ENCODE measurements at regions not wholly inside any gene's neighbourhood (a gene's known extent, or its start where the extent isn't known, plus 50 kb on each side); places are given as distances from the start of the nearest gene placed in this dataset.

- DNase-seq (ENCODE audit: low read depth) = no peak
These were observed 486.0 kb upstream of the CHRM3 start for GRCh38 chr1:238900334-238900865.

GRCh38 chr1:238898856-238899255 is 487.5 kb upstream of the CHRM3 start:
- no peak for DNase-seq (ENCODE audit: low read depth)

GRCh38 chr1:238895911-238896310 is 490.5 kb upstream of the CHRM3 start:
- no peak for DNase-seq (ENCODE audit: low read depth)

GRCh38 chr1:238892612-238893011 is 493.8 kb upstream of the CHRM3 start:
- no peak for DNase-seq (ENCODE audit: low read depth)

GRCh38 chr1:238861342-238862066 is 524.9 kb upstream of the CHRM3 start:
- no peak for DNase-seq (ENCODE audit: low read depth)

GRCh38 chr1:238833919-238834318 is 552.4 kb upstream of the CHRM3 start:
- DNase-seq (ENCODE audit: low read depth) = no peak

GRCh38 chr1:238832106-238832505 is 554.3 kb upstream of the CHRM3 start:
- DNase-seq (ENCODE audit: low read depth) = no peak

GRCh38 chr1:238830036-238830611 is 556.2 kb upstream of the CHRM3 start:
- DNase-seq (ENCODE audit: low read depth) = no peak

- no peak for DNase-seq (ENCODE audit: low read depth)
These were observed 559.5 kb upstream of the CHRM3 start for GRCh38 chr1:238826891-238827290.

- no peak for DNase-seq (ENCODE audit: low read depth)
These were observed 563.0 kb upstream of the CHRM3 start for GRCh38 chr1:238823416-238823815.

- peak; percentile 40 for DNase-seq (ENCODE audit: low read depth)
These were observed 575.0 kb upstream of the CHRM3 start for GRCh38 chr1:238811211-238811879.

GRCh38 chr1:238790882-238791281 is 595.5 kb upstream of the CHRM3 start:
- no peak for DNase-seq (ENCODE audit: low read depth)

- no peak for DNase-seq (ENCODE audit: low read depth)
These were observed 596.3 kb upstream of the CHRM3 start for GRCh38 chr1:238789916-238790667.

- no peak for DNase-seq (ENCODE audit: low read depth)
These were observed 598.9 kb upstream of the CHRM3 start for GRCh38 chr1:238787471-238787870.

- DNase-seq (ENCODE audit: low read depth) = no peak
These were observed 602.7 kb upstream of the CHRM3 start for GRCh38 chr1:238783633-238784032.

GRCh38 chr1:238779716-238780115 is 606.7 kb upstream of the CHRM3 start:
- DNase-seq (ENCODE audit: low read depth) = no peak

- DNase-seq (ENCODE audit: low read depth) = no peak
These were observed 608.3 kb upstream of the CHRM3 start for GRCh38 chr1:238778113-238778512.

GRCh38 chr1:238777551-238777950 is 608.8 kb upstream of the CHRM3 start:
- no peak for DNase-seq (ENCODE audit: low read depth)

- peak; percentile 42 for DNase-seq (ENCODE audit: low read depth)
These were observed 610.2 kb upstream of the CHRM3 start for GRCh38 chr1:238776126-238776525.

- DNase-seq (ENCODE audit: low read depth) = peak; percentile 30
These were observed 614.0 kb upstream of the CHRM3 start for GRCh38 chr1:238772322-238772721.

- DNase-seq (ENCODE audit: low read depth) = no peak
These were observed 619.0 kb upstream of the CHRM3 start for GRCh38 chr1:238767321-238767720.

- no peak for DNase-seq (ENCODE audit: low read depth)
These were observed 621.6 kb upstream of the CHRM3 start for GRCh38 chr1:238764779-238765178.
